Esophagus squamous epithelium (tissue), 4 donors: ENCODE measurements at regions not wholly inside any gene's neighbourhood (a gene's known extent, or its start where the extent isn't known, plus 50 kb on each side); places are given as distances from the start of the nearest gene placed in this dataset.

Source experiments
- CTCF ChIP-seq, 6 experiments: fragments of 450-650 bp in 4 of 6; fragments of 200-600 bp in 2 of 6; sonication (generic) in 2 of 6; IDR thresholded peaks; one replicate each; pipeline ENCODE4 v1.5.1; 2016 to 2019; ENCODE audit warnings: antibody characterized with exemption in 6 of 6, mild to moderate bottlenecking in 4 of 6, moderate library complexity in 4 of 6
- POLR2A ChIP-seq, 4 donors: fragments of 450-650 bp; IDR thresholded peaks; one replicate each; pipeline ENCODE4 v1.6.1; 2017; ENCODE audit warnings: antibody characterized with exemption in 4 of 4, mild to moderate bottlenecking in 4 of 4, moderate library complexity in 3 of 4

GRCh38 chr6:120857422-120857821 lies 476.9 kb downstream of the TBC1D32 start:
- TF ChIP-seq CTCF (IDR thresholded peaks at IDR 0.05) (no peak), POLR2A (IDR thresholded peaks at IDR 0.05) (no peak)
